EL (cell line): ENCODE measurements at regions not wholly inside any gene's neighbourhood (a gene's known extent, or its start where the extent isn't known, plus 50 kb on each side); places are given as distances from the start of the nearest gene placed in this dataset.
A peak's percentile ranks its signal among the peaks of the same experiment; 100 is the strongest.
"Not testable (repeated sequence)": the region's sequence is repeated elsewhere in the genome, so short reads cannot be mapped to it uniquely, and the experiment has no call there.

Experiments used
- DNase-seq: peaks from one replicate; pipeline ENCODE4 v3.0.0-alpha.2; 2016

DNA sequence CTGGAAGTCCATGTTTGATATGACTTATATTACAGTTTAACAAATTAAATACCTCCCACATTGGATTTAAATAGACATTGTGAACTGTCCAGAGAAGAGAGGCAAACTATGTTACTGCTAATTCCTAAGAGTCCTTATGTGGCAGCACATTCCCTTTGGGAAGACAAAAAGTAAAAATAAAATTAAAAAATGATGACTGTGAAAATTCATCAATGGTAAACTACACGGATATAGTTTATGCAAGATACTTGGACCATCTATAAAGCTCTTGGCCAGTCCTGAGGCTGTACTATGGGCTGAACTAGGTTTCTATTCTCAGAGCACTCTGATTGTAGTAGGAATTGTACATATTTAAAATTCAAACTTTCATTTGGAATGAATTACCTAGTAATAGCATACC lies 206.4 kb downstream of the LRRK2 start:
- DNase-seq: no peak

GRCh38 chr12:40435251-40435650 lies 210.5 kb downstream of the LRRK2 start:
- no peak for DNase-seq

DNA sequence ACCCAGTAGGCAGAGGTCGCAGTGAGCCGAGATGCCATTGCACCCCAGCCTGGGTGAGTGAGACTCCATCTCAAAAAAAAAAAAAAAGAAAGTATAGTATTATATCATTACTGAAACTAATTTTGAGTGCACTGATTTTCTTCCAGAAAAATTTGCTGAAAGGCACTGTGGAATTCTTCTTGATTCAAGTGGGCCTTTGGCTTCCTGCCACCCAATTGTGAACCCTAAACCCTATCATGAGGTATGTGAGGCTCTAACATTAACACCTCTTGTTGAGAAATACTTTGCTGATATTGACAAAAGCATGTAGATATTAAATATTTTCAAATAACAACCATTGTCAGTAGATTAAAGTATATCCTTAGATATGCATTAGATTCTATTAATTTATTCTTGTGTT lies 211.2 kb downstream of the LRRK2 start:
- DNase-seq: no peak

DNA sequence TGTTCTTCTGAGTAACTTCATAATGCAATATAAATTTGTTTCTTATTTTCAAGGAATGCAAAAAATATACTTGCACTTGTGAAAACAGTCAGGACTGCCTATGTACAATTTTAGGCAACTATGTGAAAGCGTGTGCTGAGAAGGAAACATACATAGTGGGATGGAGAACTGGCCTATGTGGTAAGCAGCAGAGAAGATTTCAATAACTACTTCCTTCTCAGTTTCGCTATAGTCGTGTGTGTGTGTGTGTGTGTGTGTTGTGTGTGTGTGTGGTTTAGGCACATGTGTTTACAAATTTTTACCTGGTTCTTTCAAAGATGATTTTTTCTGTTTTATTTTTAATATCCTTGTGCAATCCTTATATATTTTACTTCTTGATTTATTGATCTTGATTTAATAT lies 211.8 kb downstream of the LRRK2 start:
- DNase-seq: no peak

- DNase-seq: no peak
These were observed 215.1 kb downstream of the LRRK2 start for GRCh38 chr12:40439771-40440492.

DNA sequence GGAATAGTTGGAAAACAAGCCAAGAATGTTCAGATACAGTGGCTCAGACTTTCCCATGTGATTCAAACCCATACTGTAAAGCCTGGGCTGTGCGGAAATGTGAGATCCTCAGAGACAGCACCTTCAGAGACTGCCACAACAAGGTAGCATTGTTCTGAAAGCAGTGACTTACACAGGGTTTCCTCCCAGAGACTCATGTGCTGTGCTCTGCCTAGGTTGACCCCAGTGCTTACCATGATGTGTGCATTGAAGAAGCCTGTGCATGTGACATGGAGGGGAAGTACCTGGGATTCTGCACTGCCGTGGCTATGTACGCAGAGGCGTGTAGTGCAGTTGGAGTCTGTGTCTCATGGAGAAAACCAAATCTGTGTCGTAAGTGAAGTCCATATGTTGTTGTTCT lies 219.4 kb downstream of the LRRK2 start:
- no peak for DNase-seq

GRCh38 chr12:40446385-40446784 lies 221.6 kb downstream of the LRRK2 start:
- peak; percentile 1 for DNase-seq

DNA sequence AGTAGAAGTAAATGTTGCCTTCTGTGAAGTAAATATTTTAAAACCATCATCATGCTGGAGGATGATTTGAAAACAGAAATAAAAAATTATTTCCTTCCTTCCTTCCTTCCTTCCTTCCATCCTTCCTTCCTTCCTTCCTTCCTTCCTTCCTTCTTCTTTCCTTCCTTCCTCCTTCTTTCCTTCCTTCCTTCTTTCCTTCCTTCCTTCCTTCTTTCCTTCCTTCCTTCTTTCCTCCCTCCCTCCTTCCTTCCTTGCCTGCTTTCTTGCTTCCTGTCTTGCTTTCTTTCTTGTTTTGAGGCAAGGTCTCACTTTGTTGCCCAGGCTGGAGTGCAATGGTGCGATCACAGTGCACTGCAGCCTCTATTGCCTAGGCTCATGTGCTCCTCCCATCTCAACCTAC lies 223.7 kb downstream of the LRRK2 start:
- DNase-seq: not testable (repeated sequence)

DNA sequence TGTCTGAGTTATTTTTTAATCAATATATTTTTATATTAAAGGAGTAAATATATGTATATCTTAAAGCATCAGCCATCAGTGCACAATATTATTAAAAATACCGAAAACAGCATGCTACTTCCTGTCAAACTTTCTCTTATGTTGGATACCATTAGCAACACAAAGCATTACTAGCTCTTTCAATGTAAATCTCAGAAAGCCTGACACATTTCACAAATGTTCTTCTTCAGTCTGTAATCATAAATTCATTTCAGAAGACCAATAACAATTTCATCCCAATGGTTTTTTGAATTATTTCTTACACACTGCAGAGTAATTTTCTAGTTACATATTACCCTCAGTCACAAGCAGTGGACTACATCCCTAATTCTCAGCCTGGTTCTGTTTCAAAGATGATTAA lies 226.9 kb downstream of the LRRK2 start:
- no peak for DNase-seq

- no peak for DNase-seq
These were observed 228.1 kb upstream of the CNTN1 start for GRCh38 chr12:40464121-40464520.

DNA sequence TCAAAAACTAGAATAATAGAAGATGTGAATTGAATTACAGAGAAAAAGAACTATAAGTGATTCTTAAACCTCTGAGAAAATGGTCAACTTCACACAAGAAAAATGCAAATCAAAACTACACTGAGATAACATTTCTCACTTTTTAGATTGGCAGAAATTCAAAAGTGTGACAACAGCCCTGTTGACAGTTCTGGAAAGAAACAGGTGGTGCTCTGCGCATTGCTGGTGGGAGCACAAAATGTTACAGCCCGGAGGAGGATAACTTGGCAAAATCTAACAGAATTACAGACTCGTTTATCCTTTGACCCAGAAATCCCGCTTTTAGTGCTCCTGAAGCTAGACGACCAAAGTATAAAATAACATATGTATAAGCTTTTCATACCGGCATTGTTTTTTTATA lies 222.5 kb upstream of the CNTN1 start:
- no peak for DNase-seq

GRCh38 chr12:40473962-40474361 lies 218.3 kb upstream of the CNTN1 start:
- no peak for DNase-seq

DNA sequence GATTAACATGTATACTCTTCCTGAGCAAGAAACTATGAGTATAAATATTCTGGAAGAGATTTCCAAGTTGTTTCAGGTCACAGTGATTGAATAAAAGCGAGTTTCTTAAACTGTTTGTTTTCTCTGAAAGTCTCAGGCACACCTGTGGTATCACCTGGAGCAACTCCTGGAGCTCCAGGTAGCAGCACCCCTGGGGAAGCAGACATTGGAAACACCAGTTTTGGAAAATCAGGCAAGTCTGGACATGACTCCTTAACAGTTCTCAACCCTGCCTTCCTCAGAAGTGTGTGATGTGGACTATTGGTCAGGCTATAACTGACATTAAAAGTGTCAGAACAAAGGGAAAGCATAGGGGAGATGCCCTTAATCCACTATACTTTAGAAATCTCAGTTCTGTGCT lies 217.6 kb upstream of the CNTN1 start:
- no peak for DNase-seq

GRCh38 chr12:40499856-40500255 lies 192.4 kb upstream of the CNTN1 start:
- no peak for DNase-seq

GRCh38 chr12:40502322-40502721 lies 189.9 kb upstream of the CNTN1 start:
- no peak for DNase-seq

DNA sequence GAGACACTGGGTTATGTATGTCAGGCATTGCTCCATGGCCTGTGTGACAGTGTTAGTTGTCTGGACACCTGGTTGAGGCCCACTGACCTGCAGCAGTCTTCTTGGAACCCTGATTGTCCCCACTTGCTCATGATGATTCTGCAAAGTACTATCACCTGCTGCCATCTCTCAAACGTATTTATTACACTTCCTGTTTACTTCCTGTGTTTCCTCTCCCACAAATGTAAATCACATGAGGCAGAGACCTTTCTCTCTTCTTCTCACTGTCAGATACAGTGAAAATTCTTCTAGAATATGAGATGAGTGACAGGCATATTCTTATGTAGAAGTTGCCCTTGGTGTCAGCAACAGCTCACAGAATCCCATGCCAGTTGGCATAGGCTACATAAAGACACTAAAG lies 186.9 kb upstream of the CNTN1 start:
- DNase-seq: no peak

GRCh38 chr12:40508421-40508820 lies 183.8 kb upstream of the CNTN1 start:
- DNase-seq: no peak

DNA sequence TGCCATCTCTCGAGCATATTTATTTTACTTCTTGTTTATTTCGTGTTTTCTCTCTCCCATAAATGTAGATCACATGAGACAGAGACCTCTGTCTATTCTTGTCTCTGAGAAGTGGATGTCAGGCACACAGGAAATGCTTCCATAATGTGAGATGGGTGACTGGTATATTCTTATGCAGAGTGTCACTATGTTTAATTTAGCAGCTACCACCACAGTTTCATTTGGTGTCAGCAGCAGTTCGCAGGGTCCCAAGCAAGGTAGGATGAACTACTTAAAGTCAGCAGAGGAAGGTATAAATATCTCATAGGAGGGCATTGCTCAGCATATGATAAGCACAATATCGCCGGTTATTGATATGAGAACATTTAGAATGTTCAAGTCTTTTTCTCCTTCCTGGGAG lies 180.9 kb upstream of the CNTN1 start:
- no peak for DNase-seq

DNA sequence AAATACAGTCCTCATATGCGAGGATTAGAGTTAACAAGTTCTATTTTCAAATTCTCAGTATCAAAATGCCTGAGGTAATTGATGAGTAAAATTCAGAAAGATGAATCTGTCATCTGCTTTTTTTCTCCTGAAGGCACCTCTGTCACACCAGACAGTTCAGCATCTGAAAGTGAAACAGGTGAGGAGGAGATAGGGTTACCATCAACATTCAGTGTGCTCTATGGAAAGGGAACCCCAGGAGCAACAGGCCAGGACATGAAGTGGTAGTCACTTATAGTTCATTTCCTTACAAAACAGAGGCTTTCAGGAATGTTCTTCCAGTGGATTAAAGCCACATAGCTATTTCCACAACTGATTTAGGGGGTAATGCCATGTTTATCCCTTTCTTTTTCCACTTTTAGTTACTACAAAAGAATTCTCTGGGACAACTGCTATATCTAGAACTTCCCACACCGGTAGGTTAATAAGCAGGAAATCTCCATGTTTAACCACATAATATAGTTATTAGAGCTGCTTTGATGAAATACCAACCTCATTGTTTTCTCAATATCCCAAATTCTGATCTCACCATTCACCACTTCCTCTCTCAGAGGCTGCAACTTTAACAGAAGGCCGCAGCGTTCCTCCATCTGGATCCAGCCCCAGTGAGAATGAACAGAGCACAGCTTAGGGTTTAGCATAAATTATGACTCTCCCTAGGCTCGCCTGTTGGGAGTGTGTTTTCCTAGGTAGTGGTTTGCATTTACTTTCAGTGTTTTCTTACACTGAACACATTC lies 177.0 kb upstream of the CNTN1 start:
- DNase-seq: no peak

- DNase-seq: no peak
These were observed 169.4 kb upstream of the CNTN1 start for GRCh38 chr12:40522837-40523236.

- no peak for DNase-seq
These were observed 167.2 kb upstream of the CNTN1 start for GRCh38 chr12:40525054-40525453.

DNA sequence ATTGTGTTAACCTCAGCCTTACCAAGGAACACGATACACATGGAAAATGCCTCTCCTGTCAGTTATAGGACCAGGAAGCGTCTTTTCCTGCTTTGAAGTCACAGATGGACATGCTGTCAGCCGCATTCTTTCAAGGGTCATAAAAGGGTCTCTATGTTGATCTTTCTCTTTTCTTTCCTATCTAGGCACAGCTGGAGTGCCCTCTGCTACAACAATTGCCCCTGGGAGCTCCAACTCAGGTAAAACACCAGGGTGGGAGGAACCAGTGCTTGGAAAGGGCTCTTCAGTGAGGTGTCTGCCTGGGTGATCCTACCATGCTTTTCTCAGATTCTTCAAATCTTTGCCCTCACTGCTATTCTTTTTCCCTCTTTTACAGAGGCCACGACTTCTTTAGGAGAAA lies 157.4 kb upstream of the CNTN1 start:
- DNase-seq: no peak

GRCh38 chr12:40551466-40551865 lies 140.8 kb upstream of the CNTN1 start:
- no peak for DNase-seq

GRCh38 chr12:40552868-40553267 lies 139.4 kb upstream of the CNTN1 start:
- DNase-seq: no peak

- no peak for DNase-seq
These were observed 134.3 kb upstream of the CNTN1 start for GRCh38 chr12:40557980-40558379.
